ENCODE measurements at regions not wholly inside any gene's neighbourhood (a gene's known extent, or its start where the extent isn't known, plus 50 kb on each side); places are given as distances from the start of the nearest gene placed in this dataset.

- in situ Hi-C loops (cut with HindIII; ENCODE audit: low pct_unique_long_range_greater_than_20kb, low sequenced_read_pairs) = no loop called here
- CTCF ChIA-PET = no interaction called here
- TF ChIP-seq REST (IDR thresholded peaks at IDR 0.05; ENCODE audit: insufficient read depth in 1 of 2, low read depth in 2 of 2, low read length in 1 of 2) = no peak
- TF ChIP-seq CTCF (IDR thresholded peaks at IDR 0.05) = no peak
- no peak for TF ChIP-seq POLR2AphosphoS5 (IDR thresholded peaks at IDR 0.05; ENCODE audit: low read depth, low read length)
- no peak for TF ChIP-seq TCF7L2 (IDR thresholded peaks at IDR 0.05; ENCODE audit: low read depth, low read length)
- TF ChIP-seq SIN3A (IDR thresholded peaks at IDR 0.05; ENCODE audit: borderline replicate concordance, insufficient read depth, low read depth, low read length) = no peak
Observed at GRCh38 chr14:85799668-85800067, 269.7 kb downstream of the FLRT2 start.

GRCh38 chr14:85798856-85799255, 268.9 kb downstream of the FLRT2 start:
- BruUV-seq (replicated peaks) = no TSS peak
- Histone ChIP-seq H3K27ac (ENCODE audit: low read length) (no peak overlapping the region), H3K36me3 (ENCODE audit: control insufficient read depth, insufficient read depth, low read length) (no peaks in the 10 kb centered on the region), H3K9me3 (ENCODE audit: control insufficient read depth, insufficient read depth, low read depth, low read length) (no peaks in the 10 kb centered on the region), H3K4me1 (ENCODE audit: control insufficient read depth, insufficient read depth, low read length) (no peaks in the 10 kb centered on the region), H3K4me3 (ENCODE audit: low read depth in 2 of 2, low read length in 2 of 2) (no peak overlapping the region), H3K27me3 (ENCODE audit: control insufficient read depth, insufficient read depth, low read length) (no peaks in the 10 kb centered on the region)
- intact Hi-C loops (cut with micrococcal nuclease; ENCODE audit: unreplicated experiment) = no loop called here
- no peak for ATAC-seq
- ChIA-PET CTCF (no interaction called here), POLR2A (no interaction called here)
- in situ Hi-C loops (cut with HindIII; ENCODE audit: low pct_unique_long_range_greater_than_20kb, low sequenced_read_pairs) = no loop called here
- TF ChIP-seq REST (IDR thresholded peaks at IDR 0.05; ENCODE audit: insufficient read depth in 1 of 2, low read depth in 2 of 2, low read length in 1 of 2) (no peak), CTCF (IDR thresholded peaks at IDR 0.05) (no peak), POLR2AphosphoS5 (IDR thresholded peaks at IDR 0.05; ENCODE audit: low read depth, low read length) (no peak), TCF7L2 (IDR thresholded peaks at IDR 0.05; ENCODE audit: low read depth, low read length) (no peak), SIN3A (IDR thresholded peaks at IDR 0.05; ENCODE audit: borderline replicate concordance, insufficient read depth, low read depth, low read length) (no peak)
- no peak for DNase-seq (ENCODE audit: low read depth, low spot score)

More at GRCh38 chr14:85799668-85800067, 269.7 kb downstream of the FLRT2 start:
- no peak for DNase-seq (ENCODE audit: low read depth, low spot score)
- no peak for ATAC-seq
- BruUV-seq (replicated peaks) = no TSS peak
- Histone ChIP-seq H3K36me3 (ENCODE audit: control insufficient read depth, insufficient read depth, low read length) (no peaks in the 10 kb centered on the region), H3K4me3 (ENCODE audit: low read depth in 2 of 2, low read length in 2 of 2) (no peak overlapping the region), H3K27me3 (ENCODE audit: control insufficient read depth, insufficient read depth, low read length) (no peaks in the 10 kb centered on the region), H3K9me3 (ENCODE audit: control insufficient read depth, insufficient read depth, low read depth, low read length) (no peaks in the 10 kb centered on the region), H3K27ac (ENCODE audit: low read length) (no peak overlapping the region), H3K4me1 (ENCODE audit: control insufficient read depth, insufficient read depth, low read length) (no peaks in the 10 kb centered on the region)
- POLR2A ChIA-PET = no interaction called here
- intact Hi-C loops (cut with micrococcal nuclease; ENCODE audit: unreplicated experiment) = no loop called here

All from Panc1 (cell line).